ENCODE measurements at regions not wholly inside any gene's neighbourhood (a gene's known extent, or its start where the extent isn't known, plus 50 kb on each side); places are given as distances from the start of the nearest gene placed in this dataset.
"Not testable (repeated sequence)": the region's sequence is repeated elsewhere in the genome, so short reads cannot be mapped to it uniquely, and the experiment has no call there.

DNA sequence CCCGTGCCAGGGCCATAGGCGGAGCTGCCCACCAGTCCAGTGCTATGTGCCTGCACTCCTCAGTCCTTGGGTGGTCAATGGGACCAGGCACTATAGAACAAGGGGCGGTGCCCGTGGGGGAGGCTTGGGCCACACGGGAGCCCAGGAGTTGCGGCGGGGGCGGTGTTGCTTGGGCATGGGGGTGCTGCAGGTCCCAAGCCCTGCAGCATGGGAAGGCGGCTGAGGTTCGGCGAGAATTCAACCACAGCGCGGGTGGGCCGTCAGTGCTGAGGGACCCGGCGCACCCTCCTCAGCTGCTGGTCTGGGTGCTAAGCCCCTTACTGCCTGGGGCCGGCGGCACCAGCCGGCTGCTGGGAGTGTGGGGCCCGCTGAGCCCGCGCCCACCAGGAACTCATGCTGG lies 242.2 kb upstream of the SGCG start:
- POLR2A ChIA-PET, result no interaction called here
- H3K36me3 ChIP-seq (ENCODE audit: control insufficient read depth in 4 of 4, insufficient read depth in 4 of 4, low read length in 3 of 4), result no peaks in the 10 kb centered on the region
- WGBS (ENCODE audit: insufficient coverage), result 92% methylated on average over 22 of the region's 22 CpGs
- CTCF ChIA-PET, result interaction anchor here (0.7 kb wide), 1 partner anchor 139 kb away, joined by 3 read pairs; no protein-coding TSS in a partner anchor
- no peaks in the 10 kb centered on the region for H3K4me1 ChIP-seq (ENCODE audit: control extremely low read depth in 1 of 4, control insufficient read depth in 4 of 4, insufficient read depth in 4 of 4, low read length in 3 of 4)
- DNase-seq, result no peak
- no peak overlapping the region for H3K27ac ChIP-seq (ENCODE audit: insufficient read depth in 1 of 2, low read depth in 1 of 2, low read length in 2 of 2, poor library complexity in 1 of 2, severe bottlenecking in 2 of 2)
- no peaks in the 10 kb centered on the region for H3K27me3 ChIP-seq (replicated peaks in 2 of 5; ENCODE audit: control insufficient read depth in 4 of 5, insufficient read depth in 5 of 5, low read length in 4 of 5)
- H3K9me3 ChIP-seq (ENCODE audit: control extremely low read depth in 1 of 5, control insufficient read depth in 4 of 5, insufficient read depth in 2 of 5, low read depth in 1 of 5, low read length in 4 of 5), result no peaks in the 10 kb centered on the region
- no peak overlapping the region for H3K4me3 ChIP-seq (ENCODE audit: control insufficient read depth in 1 of 7, extremely low read depth in 1 of 7, insufficient read depth in 4 of 7, low read depth in 2 of 7, low read length in 6 of 7)

DNA sequence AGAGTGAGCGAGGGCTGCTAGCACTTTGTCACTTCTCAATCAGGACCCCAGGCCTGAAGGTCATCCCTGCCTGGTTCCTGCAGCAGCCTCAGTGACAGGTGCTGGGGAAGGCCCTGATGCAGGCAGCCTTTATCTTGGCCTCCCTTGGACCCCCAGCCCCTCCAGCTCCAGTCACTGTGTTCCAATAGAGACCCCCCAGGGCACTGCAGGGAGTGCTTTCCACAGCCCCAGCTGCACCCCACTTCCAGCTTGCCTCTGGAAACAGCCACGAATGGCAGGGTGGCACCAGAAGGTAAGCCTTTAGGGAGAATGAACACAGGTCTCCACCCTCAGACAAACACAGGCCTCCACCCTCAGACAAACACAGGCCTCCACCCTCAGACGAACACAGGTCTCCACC lies 241.6 kb upstream of the SGCG start:
- WGBS (ENCODE audit: insufficient coverage), result 100% methylated on average over 3 of the region's 3 CpGs
- H3K27ac ChIP-seq (ENCODE audit: insufficient read depth in 1 of 2, low read depth in 1 of 2, low read length in 2 of 2, poor library complexity in 1 of 2, severe bottlenecking in 2 of 2), result no peak overlapping the region
- no peaks in the 10 kb centered on the region for H3K9me3 ChIP-seq (ENCODE audit: control extremely low read depth in 1 of 5, control insufficient read depth in 4 of 5, insufficient read depth in 2 of 5, low read depth in 1 of 5, low read length in 4 of 5)
- H3K36me3 ChIP-seq (ENCODE audit: control insufficient read depth in 4 of 4, insufficient read depth in 4 of 4, low read length in 3 of 4), result no peaks in the 10 kb centered on the region
- ChIA-PET POLR2A (no interaction called here), CTCF (no interaction called here)
- no peaks in the 10 kb centered on the region for H3K4me1 ChIP-seq (ENCODE audit: control extremely low read depth in 1 of 4, control insufficient read depth in 4 of 4, insufficient read depth in 4 of 4, low read length in 3 of 4)
- H3K27me3 ChIP-seq (replicated peaks in 2 of 5; ENCODE audit: control insufficient read depth in 4 of 5, insufficient read depth in 5 of 5, low read length in 4 of 5), result no peaks in the 10 kb centered on the region
- DNase-seq, result no peak
- no peak overlapping the region for H3K4me3 ChIP-seq (ENCODE audit: control insufficient read depth in 1 of 7, extremely low read depth in 1 of 7, insufficient read depth in 4 of 7, low read depth in 2 of 7, low read length in 6 of 7)

DNA sequence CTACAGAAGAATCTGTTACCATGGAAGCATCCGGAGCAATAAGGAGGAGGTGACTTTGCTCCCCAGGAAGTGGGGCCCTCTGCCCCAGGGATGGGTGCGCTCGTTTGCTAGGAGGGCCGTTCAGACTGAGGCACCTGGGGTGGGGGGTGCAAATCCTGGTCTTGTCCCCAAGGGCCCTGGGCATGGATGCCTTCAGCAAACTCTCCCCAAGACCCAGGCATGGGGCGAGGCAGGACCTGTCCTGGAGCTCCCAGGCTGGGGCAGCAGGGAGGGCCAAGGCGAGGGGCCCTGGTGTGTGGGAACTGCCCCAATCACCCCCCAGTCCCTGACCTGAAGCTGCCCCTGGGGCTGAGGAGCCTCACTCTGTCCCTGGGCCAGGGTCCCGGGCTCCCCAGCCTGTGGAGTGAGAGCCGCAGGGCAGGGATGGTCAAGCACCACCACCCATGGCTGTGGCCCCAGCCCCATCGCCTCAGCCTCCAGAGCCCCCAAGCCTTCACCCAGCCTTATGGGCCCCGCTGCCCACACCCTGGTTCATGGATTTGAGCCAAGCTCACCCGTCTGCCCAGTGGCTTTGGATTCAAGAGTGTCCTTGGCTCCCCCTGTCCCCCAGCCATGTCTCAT lies 240.6 kb upstream of the SGCG start:
- Histone ChIP-seq H3K9me3 (ENCODE audit: control extremely low read depth in 1 of 5, control insufficient read depth in 4 of 5, insufficient read depth in 2 of 5, low read depth in 1 of 5, low read length in 4 of 5) (no peaks in the 10 kb centered on the region), H3K4me3 (ENCODE audit: control insufficient read depth in 1 of 7, extremely low read depth in 1 of 7, insufficient read depth in 4 of 7, low read depth in 2 of 7, low read length in 6 of 7) (no peak overlapping the region), H3K4me1 (ENCODE audit: control extremely low read depth in 1 of 4, control insufficient read depth in 4 of 4, insufficient read depth in 4 of 4, low read length in 3 of 4) (no peaks in the 10 kb centered on the region), H3K27me3 (replicated peaks in 2 of 5; ENCODE audit: control insufficient read depth in 4 of 5, insufficient read depth in 5 of 5, low read length in 4 of 5) (no peaks in the 10 kb centered on the region), H3K36me3 (ENCODE audit: control insufficient read depth in 4 of 4, insufficient read depth in 4 of 4, low read length in 3 of 4) (no peaks in the 10 kb centered on the region), H3K27ac (ENCODE audit: insufficient read depth in 1 of 2, low read depth in 1 of 2, low read length in 2 of 2, poor library complexity in 1 of 2, severe bottlenecking in 2 of 2) (no peak overlapping the region)
- WGBS (ENCODE audit: insufficient coverage), result 100% methylated on average over 10 of the region's 11 CpGs
- no peak for DNase-seq
- ChIA-PET POLR2A (no interaction called here), CTCF (no interaction called here)

DNA sequence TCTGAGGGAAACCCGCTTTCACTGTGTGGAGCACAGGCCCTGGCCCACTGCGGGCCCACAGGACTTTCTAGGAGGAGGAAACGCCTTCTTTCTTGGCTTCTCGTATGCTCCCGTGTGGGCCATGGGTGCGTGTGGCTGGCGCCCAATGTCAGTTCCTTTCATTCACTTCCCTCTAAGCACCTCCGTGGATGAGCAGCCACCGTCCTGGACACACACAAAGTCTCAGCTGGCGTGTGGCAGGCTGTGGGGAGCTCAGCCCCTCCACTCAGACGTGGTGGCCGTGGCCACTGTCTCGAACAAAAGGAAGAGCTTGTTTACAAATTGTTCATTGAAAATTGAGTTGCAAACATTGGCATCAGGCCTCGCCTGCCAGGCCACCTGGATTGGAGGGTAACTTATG lies 240.0 kb upstream of the SGCG start:
- ChIA-PET CTCF (no interaction called here), POLR2A (no interaction called here)
- WGBS (ENCODE audit: insufficient coverage), result 78% methylated on average over 5 of the region's 14 CpGs
- no peak for DNase-seq
- Histone ChIP-seq H3K27me3 (replicated peaks in 2 of 5; ENCODE audit: control insufficient read depth in 4 of 5, insufficient read depth in 5 of 5, low read length in 4 of 5) (no peaks in the 10 kb centered on the region), H3K4me3 (ENCODE audit: control insufficient read depth in 1 of 7, extremely low read depth in 1 of 7, insufficient read depth in 4 of 7, low read depth in 2 of 7, low read length in 6 of 7) (no peak overlapping the region), H3K9me3 (ENCODE audit: control extremely low read depth in 1 of 5, control insufficient read depth in 4 of 5, insufficient read depth in 2 of 5, low read depth in 1 of 5, low read length in 4 of 5) (no peaks in the 10 kb centered on the region), H3K4me1 (ENCODE audit: control extremely low read depth in 1 of 4, control insufficient read depth in 4 of 4, insufficient read depth in 4 of 4, low read length in 3 of 4) (no peaks in the 10 kb centered on the region), H3K36me3 (ENCODE audit: control insufficient read depth in 4 of 4, insufficient read depth in 4 of 4, low read length in 3 of 4) (no peaks in the 10 kb centered on the region), H3K27ac (ENCODE audit: insufficient read depth in 1 of 2, low read depth in 1 of 2, low read length in 2 of 2, poor library complexity in 1 of 2, severe bottlenecking in 2 of 2) (no peak overlapping the region)

DNA sequence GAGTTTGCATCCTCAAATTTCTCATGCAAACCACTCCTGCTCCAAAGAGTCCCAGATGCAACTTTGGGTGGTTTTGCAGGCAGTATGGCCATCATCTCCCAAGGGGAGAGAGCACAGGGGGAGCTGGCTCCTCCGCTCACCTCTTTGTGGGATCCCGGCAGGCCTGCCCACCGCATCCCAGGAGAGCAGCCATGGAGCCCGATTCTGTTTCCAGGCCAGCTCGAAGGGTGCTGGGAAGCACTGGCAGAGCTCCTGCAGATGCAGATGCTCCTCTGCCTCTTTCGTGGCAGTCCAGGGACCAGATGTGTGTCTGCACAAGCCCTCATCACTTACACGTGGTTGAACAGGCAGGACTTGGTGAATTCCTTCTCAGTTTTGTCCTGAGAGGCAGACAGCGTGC lies 239.3 kb upstream of the SGCG start:
- H3K4me1 ChIP-seq (ENCODE audit: control extremely low read depth in 1 of 4, control insufficient read depth in 4 of 4, insufficient read depth in 4 of 4, low read length in 3 of 4); DNase-seq; H3K27me3 ChIP-seq (replicated peaks in 2 of 5; ENCODE audit: control insufficient read depth in 4 of 5, insufficient read depth in 5 of 5, low read length in 4 of 5); H3K27ac ChIP-seq (ENCODE audit: insufficient read depth in 1 of 2, low read depth in 1 of 2, low read length in 2 of 2, poor library complexity in 1 of 2, severe bottlenecking in 2 of 2); H3K9me3 ChIP-seq (ENCODE audit: control extremely low read depth in 1 of 5, control insufficient read depth in 4 of 5, insufficient read depth in 2 of 5, low read depth in 1 of 5, low read length in 4 of 5); H3K36me3 ChIP-seq (ENCODE audit: control insufficient read depth in 4 of 4, insufficient read depth in 4 of 4, low read length in 3 of 4); CTCF ChIA-PET; POLR2A ChIA-PET; H3K4me3 ChIP-seq (ENCODE audit: control insufficient read depth in 1 of 7, extremely low read depth in 1 of 7, insufficient read depth in 4 of 7, low read depth in 2 of 7, low read length in 6 of 7): not testable (repeated sequence)
- WGBS (ENCODE audit: insufficient coverage), result 94% methylated on average over 6 of the region's 8 CpGs

DNA sequence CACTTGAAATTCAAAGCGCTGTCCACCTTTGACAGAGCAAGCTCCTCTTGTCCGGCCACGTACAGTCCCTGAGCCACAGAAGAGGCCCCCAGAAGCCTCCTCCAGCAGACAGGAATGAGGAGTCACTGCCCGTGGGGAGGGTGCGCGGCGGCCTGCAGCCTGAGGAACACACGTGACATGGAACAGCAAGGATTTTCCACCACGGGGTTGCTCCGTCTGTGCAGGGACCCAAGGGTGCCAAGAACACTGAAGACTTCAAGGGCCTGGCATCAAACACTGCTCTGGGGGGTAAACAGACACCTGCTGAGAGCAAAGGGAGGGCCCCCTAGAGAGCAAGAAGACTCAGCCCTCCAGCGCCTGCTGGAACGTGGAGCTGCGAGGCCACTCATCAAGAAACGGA lies 237.9 kb upstream of the SGCG start:
- DNase-seq; H3K4me3 ChIP-seq (ENCODE audit: control insufficient read depth in 1 of 7, extremely low read depth in 1 of 7, insufficient read depth in 4 of 7, low read depth in 2 of 7, low read length in 6 of 7); H3K36me3 ChIP-seq (ENCODE audit: control insufficient read depth in 4 of 4, insufficient read depth in 4 of 4, low read length in 3 of 4); H3K27ac ChIP-seq (ENCODE audit: insufficient read depth in 1 of 2, low read depth in 1 of 2, low read length in 2 of 2, poor library complexity in 1 of 2, severe bottlenecking in 2 of 2); POLR2A ChIA-PET; H3K9me3 ChIP-seq (ENCODE audit: control extremely low read depth in 1 of 5, control insufficient read depth in 4 of 5, insufficient read depth in 2 of 5, low read depth in 1 of 5, low read length in 4 of 5); CTCF ChIA-PET; H3K27me3 ChIP-seq (replicated peaks in 2 of 5; ENCODE audit: control insufficient read depth in 4 of 5, insufficient read depth in 5 of 5, low read length in 4 of 5); H3K4me1 ChIP-seq (ENCODE audit: control extremely low read depth in 1 of 4, control insufficient read depth in 4 of 4, insufficient read depth in 4 of 4, low read length in 3 of 4): not testable (repeated sequence)
- 96% methylated on average over 13 of the region's 14 CpGs for whole genome bisulfite sequencing (ENCODE audit: insufficient coverage)

DNA sequence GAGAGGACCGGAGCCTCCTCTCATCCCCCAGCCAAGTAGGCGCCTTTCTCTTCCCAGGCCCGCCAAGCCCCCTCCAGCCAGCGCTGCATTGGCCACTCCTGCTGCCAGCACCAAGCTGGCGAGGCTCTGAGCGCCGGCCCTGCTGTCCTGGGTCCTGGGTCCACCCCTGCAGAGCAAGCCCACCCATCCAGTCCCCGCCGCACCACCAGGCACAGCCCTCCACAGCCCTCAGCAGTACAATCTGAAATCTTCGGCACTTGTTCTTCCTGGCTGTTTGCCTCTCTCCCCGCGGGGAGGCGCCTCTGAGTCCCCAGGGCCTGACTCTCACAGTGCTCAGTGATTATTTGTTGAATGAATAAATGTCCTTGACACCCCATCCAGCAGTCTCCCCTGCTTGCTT lies 236.4 kb upstream of the SGCG start:
- Histone ChIP-seq H3K27me3 (replicated peaks in 2 of 5; ENCODE audit: control insufficient read depth in 4 of 5, insufficient read depth in 5 of 5, low read length in 4 of 5) (no peaks in the 10 kb centered on the region), H3K27ac (ENCODE audit: insufficient read depth in 1 of 2, low read depth in 1 of 2, low read length in 2 of 2, poor library complexity in 1 of 2, severe bottlenecking in 2 of 2) (no peak overlapping the region), H3K4me1 (ENCODE audit: control extremely low read depth in 1 of 4, control insufficient read depth in 4 of 4, insufficient read depth in 4 of 4, low read length in 3 of 4) (no peaks in the 10 kb centered on the region), H3K9me3 (ENCODE audit: control extremely low read depth in 1 of 5, control insufficient read depth in 4 of 5, insufficient read depth in 2 of 5, low read depth in 1 of 5, low read length in 4 of 5) (no peaks in the 10 kb centered on the region), H3K4me3 (ENCODE audit: control insufficient read depth in 1 of 7, extremely low read depth in 1 of 7, insufficient read depth in 4 of 7, low read depth in 2 of 7, low read length in 6 of 7) (no peak overlapping the region), H3K36me3 (ENCODE audit: control insufficient read depth in 4 of 4, insufficient read depth in 4 of 4, low read length in 3 of 4) (no peaks in the 10 kb centered on the region)
- DNase-seq, result no peak
- POLR2A ChIA-PET, result no interaction called here
- CTCF ChIA-PET, result no interaction called here
- WGBS (ENCODE audit: insufficient coverage), result 85% methylated on average over 10 of the region's 13 CpGs

All from common myeloid progenitor, CD34-positive (primary cell).